C4-2B (cell line): ENCODE measurements at regions not wholly inside any gene's neighbourhood (a gene's known extent, or its start where the extent isn't known, plus 50 kb on each side); places are given as distances from the start of the nearest gene placed in this dataset.
A peak's percentile ranks its signal among the peaks of the same experiment; 100 is the strongest.
"Not testable (repeated sequence)": the region's sequence is repeated elsewhere in the genome, so short reads cannot be mapped to it uniquely, and the experiment has no call there.

ENCODE experiments used
- H3K27ac ChIP-seq: fragments of 450-650 bp; 2 replicates; pipeline ENCODE4 v1.5.1; 2017
- CTCF ChIP-seq: fragments of 450-650 bp; conservative IDR thresholded peaks from 2 replicates; pipeline ENCODE4 v1.5.1; 2017; ENCODE audit warnings: mild to moderate bottlenecking
- ZFX ChIP-seq: fragments of 450-650 bp; IDR thresholded peaks from 2 replicates; pipeline ENCODE4 v1.6.1; 2017

GRCh38 chr7:149608168-149608567 is 110.6 kb upstream of the ZNF746 start:
- TF ChIP-seq ZFX, result no peak
- no peak for TF ChIP-seq CTCF
- H3K27ac ChIP-seq, result no peak overlapping the region

- no peak overlapping the region for H3K27ac ChIP-seq
- TF ChIP-seq CTCF (no peak), ZFX (no peak)
These were observed 110.1 kb upstream of the ZNF746 start for GRCh38 chr7:149607683-149608082.

- TF ChIP-seq ZFX (no peak), CTCF (no peak)
- no peak overlapping the region for H3K27ac ChIP-seq
These were observed 109.2 kb upstream of the ZNF746 start for GRCh38 chr7:149606826-149607225.

GRCh38 chr7:149605696-149606095 is 108.1 kb upstream of the ZNF746 start:
- no peak overlapping the region for H3K27ac ChIP-seq
- TF ChIP-seq ZFX (no peak), CTCF (no peak)

- TF ChIP-seq ZFX, result no peak
- no peak for TF ChIP-seq CTCF
- H3K27ac ChIP-seq, result no peak overlapping the region
These were observed 106.9 kb upstream of the ZNF746 start for GRCh38 chr7:149604521-149604920.

GRCh38 chr7:149600669-149601330 is 103.2 kb upstream of the ZNF746 start:
- not testable (repeated sequence) for H3K27ac ChIP-seq

GRCh38 chr7:149599636-149600206 is 102.1 kb upstream of the ZNF746 start:
- H3K27ac ChIP-seq, result peak overlapping the region; percentile 55
- TF ChIP-seq CTCF (no peak), ZFX (no peak)

GRCh38 chr7:149598721-149599308 is 101.2 kb upstream of the ZNF746 start:
- peak overlapping the region; percentile 55 for H3K27ac ChIP-seq
- TF ChIP-seq CTCF (peak; percentile 90), ZFX (no peak)

- H3K27ac ChIP-seq, result not testable (repeated sequence)
These were observed 100.2 kb upstream of the ZNF746 start for GRCh38 chr7:149597789-149598188.
